ENCODE measurements at regions not wholly inside any gene's neighbourhood (a gene's known extent, or its start where the extent isn't known, plus 50 kb on each side); places are given as distances from the start of the nearest gene placed in this dataset.

DNA sequence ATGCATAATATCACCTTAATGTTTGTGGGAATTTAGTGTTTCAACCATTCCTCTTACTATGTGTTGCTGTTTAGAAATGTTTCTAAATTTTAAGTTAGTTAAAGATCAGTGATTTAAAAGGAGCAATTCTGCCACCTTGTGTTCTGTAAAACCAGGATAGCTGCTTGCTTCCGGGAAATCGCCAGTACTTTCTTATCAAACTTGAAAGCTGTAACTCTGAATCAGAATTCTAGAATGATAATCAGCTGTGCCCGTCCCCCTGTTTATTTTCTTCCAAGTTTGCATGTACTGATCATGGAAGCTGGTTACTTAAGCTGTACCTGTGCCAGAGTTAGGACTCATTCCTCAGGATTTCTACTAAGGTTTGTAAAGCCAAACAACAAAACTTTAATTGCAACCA lies 656.4 kb downstream of the LTN1 start:
- TF ChIP-seq, protein P1, sequence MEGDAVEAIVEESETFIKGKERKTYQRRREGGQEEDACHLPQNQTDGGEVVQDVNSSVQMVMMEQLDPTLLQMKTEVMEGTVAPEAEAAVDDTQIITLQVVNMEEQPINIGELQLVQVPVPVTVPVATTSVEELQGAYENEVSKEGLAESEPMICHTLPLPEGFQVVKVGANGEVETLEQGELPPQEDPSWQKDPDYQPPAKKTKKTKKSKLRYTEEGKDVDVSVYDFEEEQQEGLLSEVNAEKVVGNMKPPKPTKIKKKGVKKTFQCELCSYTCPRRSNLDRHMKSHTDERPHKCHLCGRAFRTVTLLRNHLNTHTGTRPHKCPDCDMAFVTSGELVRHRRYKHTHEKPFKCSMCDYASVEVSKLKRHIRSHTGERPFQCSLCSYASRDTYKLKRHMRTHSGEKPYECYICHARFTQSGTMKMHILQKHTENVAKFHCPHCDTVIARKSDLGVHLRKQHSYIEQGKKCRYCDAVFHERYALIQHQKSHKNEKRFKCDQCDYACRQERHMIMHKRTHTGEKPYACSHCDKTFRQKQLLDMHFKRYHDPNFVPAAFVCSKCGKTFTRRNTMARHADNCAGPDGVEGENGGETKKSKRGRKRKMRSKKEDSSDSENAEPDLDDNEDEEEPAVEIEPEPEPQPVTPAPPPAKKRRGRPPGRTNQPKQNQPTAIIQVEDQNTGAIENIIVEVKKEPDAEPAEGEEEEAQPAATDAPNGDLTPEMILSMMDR (IDR thresholded peaks at IDR 0.05) = no peak
- Mint-ChIP-seq H3K27ac (no peak overlapping the region), H3K9me3 (peaks cover 0 to 2% (median 0%) of the 10 kb centered on the region in 7 donors), H3K4me1 (no peaks in the 10 kb centered on the region), H3K4me3 (no peak overlapping the region), H3K36me3 (no peaks in the 10 kb centered on the region), H3K27me3 (ENCODE audit: low read depth in 3 of 3) (peaks cover 0 to 1% (median 0%) of the 10 kb centered on the region in 3 donors)
- Histone ChIP-seq H3K4me2 (replicated peaks; ENCODE audit: extremely low read depth, low read length, poor library complexity, severe bottlenecking) (no peak overlapping the region), H3K27me3 (ENCODE audit: control insufficient read depth in 2 of 2, insufficient read depth in 2 of 2, low read length in 2 of 2) (peaks cover 0 to 2% of the 10 kb centered on the region in 2 donors), H3K9ac (ENCODE audit: insufficient read depth, low read length, poor library complexity, severe bottlenecking) (no peak overlapping the region), H3K79me2 (ENCODE audit: insufficient read depth, low read length) (no peaks in the 10 kb centered on the region), H3K9me3 (replicated peaks in 1 of 2; ENCODE audit: control insufficient read depth in 1 of 2, insufficient read depth in 1 of 2, low read length in 2 of 2) (no peaks in the 10 kb centered on the region), H3K4me1 (ENCODE audit: control insufficient read depth in 1 of 2, insufficient read depth in 2 of 2, low read length in 2 of 2) (no peaks in the 10 kb centered on the region), H4K20me1 (ENCODE audit: insufficient read depth, low read length) (no peaks in the 10 kb centered on the region), H3K4me3 (replicated peaks in 1 of 3; ENCODE audit: low read depth in 2 of 3, low read length in 3 of 3) (no peak overlapping the region), H3K36me3 (replicated peaks in 1 of 2; ENCODE audit: control insufficient read depth in 1 of 2, insufficient read depth in 2 of 2, low read length in 2 of 2) (no peaks in the 10 kb centered on the region), H3K27ac (ENCODE audit: low read depth in 1 of 2, low read length in 2 of 2) (no peak overlapping the region), H2AFZ (ENCODE audit: insufficient read depth, low read depth, low read length, poor library complexity, severe bottlenecking) (no peak overlapping the region)
- DNase-seq = peak in 2 of 3 donors; percentile 2 to 4
- intact Hi-C loops (cut with micrococcal nuclease) = loop anchor here (5.0 to 10.0 kb wide), 2 partner anchors 1489 to 1492 kb away; partner anchors contain the start of gene ADAMTS1 (in 2 of the 2)
- WGBS (ENCODE audit: insufficient coverage) = 5% methylated on average over 2 of the region's 3 CpGs

DNA sequence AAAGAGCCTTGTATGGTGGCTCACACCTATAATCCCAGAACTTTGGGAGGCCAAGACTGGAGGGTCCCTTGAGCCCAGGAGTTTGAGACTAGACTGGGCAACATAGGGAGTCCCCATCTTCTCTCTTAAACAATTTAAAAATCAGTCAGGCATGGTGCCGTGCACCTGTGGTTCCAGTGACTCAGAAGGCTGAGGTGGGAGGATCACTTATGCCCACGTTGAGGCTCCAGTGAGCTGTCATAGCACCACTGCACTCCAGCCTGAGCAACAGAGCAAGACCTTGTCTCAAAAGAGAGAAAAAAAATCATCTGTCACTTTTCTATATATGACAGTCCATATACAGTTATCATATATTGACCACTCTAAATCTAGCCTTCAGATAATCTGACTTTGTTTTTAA lies 658.3 kb downstream of the LTN1 start:
- Histone ChIP-seq H3K36me3 (replicated peaks in 1 of 2; ENCODE audit: control insufficient read depth in 1 of 2, insufficient read depth in 2 of 2, low read length in 2 of 2) (no peaks in the 10 kb centered on the region), H3K9me3 (replicated peaks in 1 of 2; ENCODE audit: control insufficient read depth in 1 of 2, insufficient read depth in 1 of 2, low read length in 2 of 2) (no peaks in the 10 kb centered on the region), H3K9ac (ENCODE audit: insufficient read depth, low read length, poor library complexity, severe bottlenecking) (no peak overlapping the region), H3K4me1 (ENCODE audit: control insufficient read depth in 1 of 2, insufficient read depth in 2 of 2, low read length in 2 of 2) (no peaks in the 10 kb centered on the region), H3K79me2 (ENCODE audit: insufficient read depth, low read length) (no peaks in the 10 kb centered on the region), H3K4me2 (replicated peaks; ENCODE audit: extremely low read depth, low read length, poor library complexity, severe bottlenecking) (no peak overlapping the region), H2AFZ (ENCODE audit: insufficient read depth, low read depth, low read length, poor library complexity, severe bottlenecking) (no peak overlapping the region), H3K4me3 (replicated peaks in 1 of 3; ENCODE audit: low read depth in 2 of 3, low read length in 3 of 3) (no peak overlapping the region), H4K20me1 (ENCODE audit: insufficient read depth, low read length) (no peaks in the 10 kb centered on the region), H3K27me3 (ENCODE audit: control insufficient read depth in 2 of 2, insufficient read depth in 2 of 2, low read length in 2 of 2) (peaks cover 0 to 2% of the 10 kb centered on the region in 2 donors), H3K27ac (ENCODE audit: low read depth in 1 of 2, low read length in 2 of 2) (no peak overlapping the region)
- TF ChIP-seq, protein P1 (IDR thresholded peaks at IDR 0.05) = no peak
- intact Hi-C loops (cut with micrococcal nuclease) = loop anchor here in 1 of 2 donors (10.0 kb wide), 1 partner anchor 1490 kb away; the partner anchor contains the start of gene ADAMTS1
- Mint-ChIP-seq H3K4me1 (no peaks in the 10 kb centered on the region), H3K4me3 (no peak overlapping the region), H3K27ac (no peak overlapping the region), H3K27me3 (ENCODE audit: low read depth in 3 of 3) (peaks cover 0 to 1% (median 0%) of the 10 kb centered on the region in 3 donors), H3K9me3 (peaks cover 0 to 4% (median 0%) of the 10 kb centered on the region in 7 donors), H3K36me3 (no peaks in the 10 kb centered on the region)
- no CpG with 5 or more reads among the region's 2 CpGs for WGBS (ENCODE audit: insufficient coverage)
- no peak for DNase-seq
